WTC11 (cell line): ENCODE measurements at regions not wholly inside any gene's neighbourhood (a gene's known extent, or its start where the extent isn't known, plus 50 kb on each side); places are given as distances from the start of the nearest gene placed in this dataset.

Experiments
- ATF3 ChIP-seq: sonication (generic); formaldehyde crosslinking; conservative IDR thresholded peaks from 2 replicates; pipeline ENCODE4 v1.8.1; 2022; ENCODE audit warnings: mild to moderate bottlenecking, missing genetic modification reagents
- CREM ChIP-seq: sonication (generic); formaldehyde crosslinking; IDR thresholded peaks from 2 replicates; pipeline ENCODE4 v1.8.1; 2022; ENCODE audit warnings: mild to moderate bottlenecking, missing genetic modification reagents, moderate library complexity
- CTCF ChIP-seq: fragments of 200-600 bp; IDR thresholded peaks from 2 replicates; pipeline ENCODE4 v1.8.0; 2022; ENCODE audit warnings: antibody characterized with exemption
- ESRRA ChIP-seq: sonication (generic); formaldehyde crosslinking; IDR thresholded peaks from 2 replicates; pipeline ENCODE4 v1.8.1; 2022; ENCODE audit warnings: mild to moderate bottlenecking, missing genetic modification reagents, borderline replicate concordance
- NFE2L1 ChIP-seq: sonication (generic); formaldehyde crosslinking; IDR thresholded peaks from 2 replicates; pipeline ENCODE4 v1.8.1; 2023; ENCODE audit warnings: missing genetic modification reagents
- NR1H2 ChIP-seq: sonication (generic); formaldehyde crosslinking; IDR thresholded peaks from 2 replicates; pipeline ENCODE4 v1.9.0; 2021; ENCODE audit warnings: mild to moderate bottlenecking, moderate library complexity, missing genetic modification reagents
- STAT6 ChIP-seq: sonication (generic); formaldehyde crosslinking; conservative IDR thresholded peaks from 2 replicates; pipeline ENCODE4 v1.8.1; 2023; ENCODE audit warnings: mild to moderate bottlenecking, low read depth, missing genetic modification reagents, moderate library complexity
- ZNF121 ChIP-seq: sonication (generic); formaldehyde crosslinking; IDR thresholded peaks from 2 replicates; pipeline ENCODE4 v1.8.0; 2023; ENCODE audit warnings: missing genetic modification reagents

- TF ChIP-seq ATF3 (CRISPR knock-in tag) (no peak), NFE2L1 (no peak), CREM (CRISPR knock-in tag) (no peak), CTCF (no peak), STAT6 (CRISPR knock-in tag) (no peak), NR1H2 (CRISPR knock-in tag) (no peak), ZNF121 (CRISPR knock-in tag) (no peak), ESRRA (CRISPR knock-in tag) (no peak)
Measured at GRCh38 chr5:38105231-38105570, 153.2 kb upstream of the EGFLAM start.
